ENCODE measurements at regions not wholly inside any gene's neighbourhood (a gene's known extent, or its start where the extent isn't known, plus 50 kb on each side); places are given as distances from the start of the nearest gene placed in this dataset.

GRCh38 chr2:90069290-90069894 lies 1377.9 kb downstream of the RPIA start:
- intact Hi-C loops (cut with micrococcal nuclease; ENCODE audit: unreplicated experiment): no loop called here
- Histone ChIP-seq H3K27me3 (replicated peaks; ENCODE audit: control insufficient read depth, insufficient read depth, low read length) (no peaks in the 10 kb centered on the region), H3K36me3 (ENCODE audit: control insufficient read depth, insufficient read depth, low read length) (no peaks in the 10 kb centered on the region), H3K4me1 (no peaks in the 10 kb centered on the region), H3K4me3 (ENCODE audit: low read depth, low read length) (no peak overlapping the region), H3K9me3 (no peaks in the 10 kb centered on the region)
- BruUV-seq (replicated peaks): no TSS peak
- TF ChIP-seq, protein P1, sequence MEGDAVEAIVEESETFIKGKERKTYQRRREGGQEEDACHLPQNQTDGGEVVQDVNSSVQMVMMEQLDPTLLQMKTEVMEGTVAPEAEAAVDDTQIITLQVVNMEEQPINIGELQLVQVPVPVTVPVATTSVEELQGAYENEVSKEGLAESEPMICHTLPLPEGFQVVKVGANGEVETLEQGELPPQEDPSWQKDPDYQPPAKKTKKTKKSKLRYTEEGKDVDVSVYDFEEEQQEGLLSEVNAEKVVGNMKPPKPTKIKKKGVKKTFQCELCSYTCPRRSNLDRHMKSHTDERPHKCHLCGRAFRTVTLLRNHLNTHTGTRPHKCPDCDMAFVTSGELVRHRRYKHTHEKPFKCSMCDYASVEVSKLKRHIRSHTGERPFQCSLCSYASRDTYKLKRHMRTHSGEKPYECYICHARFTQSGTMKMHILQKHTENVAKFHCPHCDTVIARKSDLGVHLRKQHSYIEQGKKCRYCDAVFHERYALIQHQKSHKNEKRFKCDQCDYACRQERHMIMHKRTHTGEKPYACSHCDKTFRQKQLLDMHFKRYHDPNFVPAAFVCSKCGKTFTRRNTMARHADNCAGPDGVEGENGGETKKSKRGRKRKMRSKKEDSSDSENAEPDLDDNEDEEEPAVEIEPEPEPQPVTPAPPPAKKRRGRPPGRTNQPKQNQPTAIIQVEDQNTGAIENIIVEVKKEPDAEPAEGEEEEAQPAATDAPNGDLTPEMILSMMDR (IDR thresholded peaks at IDR 0.05; ENCODE audit: insufficient read depth in 1 of 2, low read depth in 1 of 2, low read length in 1 of 2, severe bottlenecking in 1 of 2, unreplicated experiment in 1 of 2): peak; percentile 84 to 88
- DNase-seq: peak; percentile 60 to 74
- ChIA-PET CTCF (no interaction called here), POLR2A (no interaction called here)
- H3K36me3 Mint-ChIP-seq (ENCODE audit: insufficient read depth, unreplicated experiment): no peaks in the 10 kb centered on the region
- peaks cover 4% of the 10 kb centered on the region for H3K27me3 Mint-ChIP-seq (ENCODE audit: insufficient read depth, unreplicated experiment)
- no peaks in the 10 kb centered on the region for H3K9me3 Mint-ChIP-seq (ENCODE audit: unreplicated experiment)
- H3K4me1 Mint-ChIP-seq (ENCODE audit: low read depth, unreplicated experiment): no peaks in the 10 kb centered on the region
- no peak overlapping the region for H3K27ac Mint-ChIP-seq (ENCODE audit: unreplicated experiment)
- H3K4me3 Mint-ChIP-seq (ENCODE audit: unreplicated experiment): no peak overlapping the region

DNA sequence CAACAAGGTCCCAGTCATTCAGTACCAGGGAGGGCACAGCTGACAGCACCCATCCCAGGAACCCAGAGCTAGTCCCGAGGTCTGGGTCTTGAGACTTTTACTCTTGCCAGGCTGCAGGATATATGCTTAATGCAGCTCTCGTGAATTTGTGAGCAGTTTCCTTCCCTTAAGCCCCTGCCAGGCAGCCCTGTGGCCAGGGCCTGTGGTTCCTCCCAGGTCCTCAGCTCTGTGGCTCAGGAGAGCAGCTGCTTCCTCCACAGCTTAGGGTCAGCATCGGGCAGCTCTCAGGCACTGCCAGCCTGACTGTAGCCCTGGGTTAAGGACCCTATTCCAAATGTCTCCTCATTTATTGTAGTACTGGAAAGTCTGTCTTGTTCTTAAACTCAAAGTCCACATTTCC lies 1384.8 kb downstream of the RPIA start:
- ChIA-PET CTCF (no interaction called here), POLR2A (no interaction called here)
- Mint-ChIP-seq H3K4me3 (ENCODE audit: unreplicated experiment) (no peak overlapping the region), H3K4me1 (ENCODE audit: low read depth, unreplicated experiment) (no peaks in the 10 kb centered on the region), H3K27me3 (ENCODE audit: insufficient read depth, unreplicated experiment) (peaks cover 3% of the 10 kb centered on the region), H3K9me3 (ENCODE audit: unreplicated experiment) (no peaks in the 10 kb centered on the region), H3K27ac (ENCODE audit: unreplicated experiment) (no peak overlapping the region), H3K36me3 (ENCODE audit: insufficient read depth, unreplicated experiment) (no peaks in the 10 kb centered on the region)
- BruUV-seq (replicated peaks): no TSS peak
- no peak for DNase-seq
- TF ChIP-seq, protein P1 (IDR thresholded peaks at IDR 0.05; ENCODE audit: insufficient read depth in 1 of 2, low read depth in 1 of 2, low read length in 1 of 2, severe bottlenecking in 1 of 2, unreplicated experiment in 1 of 2): no peak
- H3K4me1 ChIP-seq: no peaks in the 10 kb centered on the region
- intact Hi-C loops (cut with micrococcal nuclease; ENCODE audit: unreplicated experiment): no loop called here
- H3K27me3 ChIP-seq (replicated peaks; ENCODE audit: control insufficient read depth, insufficient read depth, low read length): no peaks in the 10 kb centered on the region
- H3K9me3 ChIP-seq: no peaks in the 10 kb centered on the region
- H3K4me3 ChIP-seq (ENCODE audit: low read depth, low read length): no peak overlapping the region
- no peaks in the 10 kb centered on the region for H3K36me3 ChIP-seq (ENCODE audit: control insufficient read depth, insufficient read depth, low read length)

DNA sequence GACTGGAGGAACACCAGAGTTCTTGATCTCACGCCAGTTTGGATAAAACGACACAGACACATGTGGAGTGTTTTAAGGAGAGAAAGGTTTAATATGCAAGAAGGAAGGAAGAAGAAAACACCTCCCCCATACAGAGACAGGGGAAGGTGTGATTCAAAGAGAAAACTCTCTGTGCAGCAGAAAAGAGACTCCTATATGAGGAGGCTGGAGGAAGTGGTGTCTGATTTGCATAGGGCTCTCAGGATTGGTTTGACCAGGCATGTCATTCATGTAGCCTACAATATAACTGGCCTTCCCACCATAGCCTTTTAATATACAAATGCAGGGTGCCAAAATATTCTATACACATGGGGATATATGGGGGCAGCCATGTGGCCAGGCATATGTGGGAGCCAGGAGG lies 1386.5 kb downstream of the RPIA start:
- BruUV-seq (replicated peaks): no TSS peak
- H3K4me1 ChIP-seq: no peaks in the 10 kb centered on the region
- Mint-ChIP-seq H3K36me3 (ENCODE audit: insufficient read depth, unreplicated experiment) (no peaks in the 10 kb centered on the region), H3K4me3 (ENCODE audit: unreplicated experiment) (no peak overlapping the region), H3K27me3 (ENCODE audit: insufficient read depth, unreplicated experiment) (peaks cover 9% of the 10 kb centered on the region), H3K4me1 (ENCODE audit: low read depth, unreplicated experiment) (no peaks in the 10 kb centered on the region), H3K27ac (ENCODE audit: unreplicated experiment) (no peak overlapping the region), H3K9me3 (ENCODE audit: unreplicated experiment) (no peaks in the 10 kb centered on the region)
- H3K4me3 ChIP-seq (ENCODE audit: low read depth, low read length): no peak overlapping the region
- no peak for DNase-seq
- H3K27me3 ChIP-seq (replicated peaks; ENCODE audit: control insufficient read depth, insufficient read depth, low read length): no peaks in the 10 kb centered on the region
- H3K36me3 ChIP-seq (ENCODE audit: control insufficient read depth, insufficient read depth, low read length): no peaks in the 10 kb centered on the region
- ChIA-PET CTCF (no interaction called here), POLR2A (no interaction called here)
- intact Hi-C loops (cut with micrococcal nuclease; ENCODE audit: unreplicated experiment): no loop called here
- TF ChIP-seq, protein P1 (IDR thresholded peaks at IDR 0.05; ENCODE audit: insufficient read depth in 1 of 2, low read depth in 1 of 2, low read length in 1 of 2, severe bottlenecking in 1 of 2, unreplicated experiment in 1 of 2): no peak
- no peaks in the 10 kb centered on the region for H3K9me3 ChIP-seq
